Left lobe of liver (tissue), 2 donors: ENCODE measurements at regions not wholly inside any gene's neighbourhood (a gene's known extent, or its start where the extent isn't known, plus 50 kb on each side); places are given as distances from the start of the nearest gene placed in this dataset.
A peak's percentile ranks its signal among the peaks of the same experiment; 100 is the strongest.
"Not testable (repeated sequence)": the region's sequence is repeated elsewhere in the genome, so short reads cannot be mapped to it uniquely, and the experiment has no call there.

Experiments used
- ATAC-seq: fragments of 200-7000 bp; cut with Tn5 transposase; one replicate; pipeline ENCODE4 v1.9.1; 2020; ENCODE audit warnings: mild to moderate bottlenecking, moderate library complexity
- DNase-seq: peaks from one replicate; pipeline ENCODE4 v3.0.0-alpha.2; 2020; ENCODE audit warnings: low spot score
- donor health status: DM: no; HTN: no; CAD: no; lungs with moderate emphysema.
- donor health status: DM: no; HTN: yes; CAD: no.

GRCh38 chr7:67608806-67609205 lies 612.2 kb downstream of the TYW1 start:
- ATAC-seq, result no peak
- no peak for DNase-seq

GRCh38 chr7:67610897-67611296 lies 614.3 kb downstream of the TYW1 start:
- no peak for ATAC-seq
- no peak for DNase-seq

- DNase-seq (no peak), ATAC-seq (no peak)
Observed at GRCh38 chr7:67614843-67615242, 618.2 kb downstream of the TYW1 start.

- DNase-seq (no peak), ATAC-seq (no peak)
Observed at GRCh38 chr7:67616517-67616916, 619.9 kb downstream of the TYW1 start.

- ATAC-seq (no peak), DNase-seq (no peak)
Observed at GRCh38 chr7:67618556-67619162, 622.0 kb downstream of the TYW1 start.

GRCh38 chr7:67619175-67619574 lies 622.5 kb downstream of the TYW1 start:
- no peak for ATAC-seq
- no peak for DNase-seq

- DNase-seq, result no peak
- ATAC-seq, result no peak
Observed at GRCh38 chr7:67620216-67620933, 623.7 kb downstream of the TYW1 start.

- ATAC-seq (no peak), DNase-seq (no peak)
Observed at GRCh38 chr7:67621704-67622103, 625.1 kb downstream of the TYW1 start.

- DNase-seq (peak; percentile 69), ATAC-seq (peak; percentile 99)
Observed at GRCh38 chr7:67625257-67625737, 628.7 kb downstream of the TYW1 start.

- DNase-seq, result no peak
- no peak for ATAC-seq
Observed at GRCh38 chr7:67631476-67631875, 634.8 kb downstream of the TYW1 start.

- ATAC-seq (no peak), DNase-seq (no peak)
Observed at GRCh38 chr7:67635271-67635670, 638.6 kb downstream of the TYW1 start.

GRCh38 chr7:67636348-67637022 lies 639.9 kb downstream of the TYW1 start:
- DNase-seq, result no peak
- ATAC-seq, result no peak

GRCh38 chr7:67637023-67637358 lies 640.4 kb downstream of the TYW1 start:
- DNase-seq (no peak), ATAC-seq (peak; percentile 77)

- not testable (repeated sequence) for ATAC-seq, DNase-seq
Observed at GRCh38 chr7:67642542-67642941, 645.9 kb downstream of the TYW1 start.

- no peak for ATAC-seq
- no peak for DNase-seq
Observed at GRCh38 chr7:67644151-67644550, 647.5 kb downstream of the TYW1 start.

- DNase-seq (no peak), ATAC-seq (no peak)
Observed at GRCh38 chr7:67652937-67653336, 656.3 kb downstream of the TYW1 start.

GRCh38 chr7:67653856-67654454 lies 657.3 kb downstream of the TYW1 start:
- DNase-seq (no peak), ATAC-seq (no peak)

- no peak for ATAC-seq
Observed at GRCh38 chr7:67654642-67655041, 658.0 kb downstream of the TYW1 start.

GRCh38 chr7:67655168-67655567 lies 658.5 kb downstream of the TYW1 start:
- DNase-seq (no peak), ATAC-seq (no peak)

More at GRCh38 chr7:67654642-67655041, 658.0 kb downstream of the TYW1 start:
- DNase-seq, result no peak

- no peak for DNase-seq
Observed at GRCh38 chr7:67659091-67659490, 662.5 kb downstream of the TYW1 start.

GRCh38 chr7:67662804-67663203 lies 666.2 kb downstream of the TYW1 start:
- no peak for ATAC-seq
- no peak for DNase-seq

More at GRCh38 chr7:67659091-67659490, 662.5 kb downstream of the TYW1 start:
- no peak for ATAC-seq

- ATAC-seq, result no peak
Observed at GRCh38 chr7:67663644-67664043, 667.0 kb downstream of the TYW1 start.

More at GRCh38 chr7:67663644-67664043, 667.0 kb downstream of the TYW1 start:
- DNase-seq, result no peak
